SJCRH30 (cell line): ENCODE measurements at regions not wholly inside any gene's neighbourhood (a gene's known extent, or its start where the extent isn't known, plus 50 kb on each side); places are given as distances from the start of the nearest gene placed in this dataset.

ENCODE experiments used
- DNase-seq, 2 experiments: peaks; one replicate each; pipeline ENCODE4 v3.0.0-alpha.2; 2015 to 2020
- H3K27ac ChIP-seq: fragments of 250-450 bp; sonication (Bioruptor Pico); 2 replicates; pipeline ENCODE4 v1.5.1; 2020; ENCODE audit warnings: mild to moderate bottlenecking, moderate library complexity
- H3K27me3 ChIP-seq: fragments of 250-450 bp; sonication (Bioruptor Pico); 2 replicates; pipeline ENCODE4 v1.5.1; 2020; ENCODE audit warnings: mild to moderate bottlenecking, moderate library complexity
- H3K36me3 ChIP-seq: fragments of 250-450 bp; sonication (Bioruptor Pico); 2 replicates; pipeline ENCODE4 v1.5.1; 2020; ENCODE audit warnings: mild to moderate bottlenecking, moderate library complexity
- H3K4me1 ChIP-seq: fragments of 250-450 bp; sonication (Bioruptor Pico); 2 replicates; pipeline ENCODE4 v1.5.1; 2020; ENCODE audit warnings: mild to moderate bottlenecking, moderate library complexity
- H3K4me3 ChIP-seq: fragments of 250-450 bp; sonication (Bioruptor Pico); 2 replicates; pipeline ENCODE4 v1.5.1; 2020; ENCODE audit warnings: mild to moderate bottlenecking, moderate library complexity
- H3K9me3 ChIP-seq: fragments of 250-450 bp; sonication (Bioruptor Pico); replicated peaks from 2 replicates; pipeline ENCODE4 v1.5.1; 2020; ENCODE audit warnings: mild to moderate bottlenecking, moderate library complexity

- Histone ChIP-seq H3K27ac (no peak overlapping the region), H3K27me3 (no peaks in the 10 kb centered on the region), H3K9me3 (no peaks in the 10 kb centered on the region), H3K4me1 (no peaks in the 10 kb centered on the region), H3K4me3 (no peak overlapping the region), H3K36me3 (no peaks in the 10 kb centered on the region)
- DNase-seq, result no peak
Observed at GRCh38 chr11:111120696-111121302, 124.7 kb upstream of the POU2AF2 start.

GRCh38 chr11:111120161-111120560 lies 125.4 kb upstream of the POU2AF2 start:
- Histone ChIP-seq H3K27me3 (no peaks in the 10 kb centered on the region), H3K4me1 (no peaks in the 10 kb centered on the region), H3K36me3 (no peaks in the 10 kb centered on the region), H3K27ac (no peak overlapping the region), H3K9me3 (no peaks in the 10 kb centered on the region), H3K4me3 (no peak overlapping the region)
- DNase-seq, result no peak

GRCh38 chr11:111119751-111120150 lies 125.8 kb upstream of the POU2AF2 start:
- H3K27ac ChIP-seq, result no peak overlapping the region
- H3K36me3 ChIP-seq, result no peaks in the 10 kb centered on the region
- DNase-seq, result no peak
- no peaks in the 10 kb centered on the region for H3K9me3 ChIP-seq
- no peaks in the 10 kb centered on the region for H3K4me1 ChIP-seq
- H3K4me3 ChIP-seq, result no peak overlapping the region
- no peaks in the 10 kb centered on the region for H3K27me3 ChIP-seq

- H3K9me3 ChIP-seq, result no peaks in the 10 kb centered on the region
- H3K36me3 ChIP-seq, result no peaks in the 10 kb centered on the region
- no peak overlapping the region for H3K27ac ChIP-seq
- no peaks in the 10 kb centered on the region for H3K27me3 ChIP-seq
- H3K4me1 ChIP-seq, result no peaks in the 10 kb centered on the region
- DNase-seq, result peak; percentile 2 to 16
- no peak overlapping the region for H3K4me3 ChIP-seq
Observed at GRCh38 chr11:111115890-111116289, 129.6 kb upstream of the POU2AF2 start.

- H3K27me3 ChIP-seq, result no peaks in the 10 kb centered on the region
- no peaks in the 10 kb centered on the region for H3K4me1 ChIP-seq
- no peaks in the 10 kb centered on the region for H3K36me3 ChIP-seq
- H3K9me3 ChIP-seq, result no peaks in the 10 kb centered on the region
- no peak for DNase-seq
- no peak overlapping the region for H3K4me3 ChIP-seq
- no peak overlapping the region for H3K27ac ChIP-seq
Observed at GRCh38 chr11:111114091-111114490, 131.4 kb upstream of the POU2AF2 start.

- H3K4me3 ChIP-seq, result no peak overlapping the region
- no peaks in the 10 kb centered on the region for H3K36me3 ChIP-seq
- no peaks in the 10 kb centered on the region for H3K9me3 ChIP-seq
- no peaks in the 10 kb centered on the region for H3K4me1 ChIP-seq
- DNase-seq, result no peak
- H3K27ac ChIP-seq, result no peak overlapping the region
- H3K27me3 ChIP-seq, result no peaks in the 10 kb centered on the region
Observed at GRCh38 chr11:111112614-111113013, 132.9 kb upstream of the POU2AF2 start.

GRCh38 chr11:111107501-111107900 lies 138.0 kb upstream of the POU2AF2 start:
- Histone ChIP-seq H3K4me1 (no peaks in the 10 kb centered on the region), H3K27me3 (no peaks in the 10 kb centered on the region), H3K4me3 (no peak overlapping the region), H3K36me3 (no peaks in the 10 kb centered on the region), H3K9me3 (no peaks in the 10 kb centered on the region), H3K27ac (no peak overlapping the region)
- DNase-seq, result no peak

- H3K4me1 ChIP-seq, result no peaks in the 10 kb centered on the region
- DNase-seq, result no peak
- H3K9me3 ChIP-seq, result no peaks in the 10 kb centered on the region
- no peak overlapping the region for H3K27ac ChIP-seq
- H3K4me3 ChIP-seq, result no peak overlapping the region
- H3K36me3 ChIP-seq, result no peaks in the 10 kb centered on the region
- H3K27me3 ChIP-seq, result no peaks in the 10 kb centered on the region
Observed at GRCh38 chr11:111106641-111107040, 138.9 kb upstream of the POU2AF2 start.

GRCh38 chr11:111105566-111105965 lies 140.0 kb upstream of the POU2AF2 start:
- Histone ChIP-seq H3K4me1 (no peaks in the 10 kb centered on the region), H3K4me3 (no peak overlapping the region), H3K27me3 (no peaks in the 10 kb centered on the region), H3K9me3 (no peaks in the 10 kb centered on the region), H3K36me3 (no peaks in the 10 kb centered on the region), H3K27ac (no peak overlapping the region)
- no peak for DNase-seq

- no peaks in the 10 kb centered on the region for H3K36me3 ChIP-seq
- DNase-seq, result no peak
- no peaks in the 10 kb centered on the region for H3K9me3 ChIP-seq
- no peaks in the 10 kb centered on the region for H3K4me1 ChIP-seq
- H3K27me3 ChIP-seq, result no peaks in the 10 kb centered on the region
- no peak overlapping the region for H3K27ac ChIP-seq
- H3K4me3 ChIP-seq, result no peak overlapping the region
Observed at GRCh38 chr11:111104185-111104584, 141.3 kb upstream of the POU2AF2 start.

- Histone ChIP-seq H3K4me1 (no peaks in the 10 kb centered on the region), H3K36me3 (no peaks in the 10 kb centered on the region), H3K4me3 (no peak overlapping the region), H3K9me3 (no peaks in the 10 kb centered on the region), H3K27me3 (no peaks in the 10 kb centered on the region), H3K27ac (no peak overlapping the region)
- no peak for DNase-seq
Observed at GRCh38 chr11:111101881-111102280, 143.6 kb upstream of the POU2AF2 start.

- DNase-seq, result no peak
- Histone ChIP-seq H3K9me3 (no peaks in the 10 kb centered on the region), H3K27me3 (no peaks in the 10 kb centered on the region), H3K4me3 (no peak overlapping the region), H3K36me3 (no peaks in the 10 kb centered on the region), H3K4me1 (no peaks in the 10 kb centered on the region), H3K27ac (no peak overlapping the region)
Observed at GRCh38 chr11:111099028-111099713, 146.4 kb upstream of the POU2AF2 start.

- Histone ChIP-seq H3K27me3 (no peaks in the 10 kb centered on the region), H3K4me3 (no peak overlapping the region), H3K9me3 (no peaks in the 10 kb centered on the region), H3K36me3 (no peaks in the 10 kb centered on the region), H3K4me1 (no peaks in the 10 kb centered on the region), H3K27ac (no peak overlapping the region)
- DNase-seq, result no peak
Observed at GRCh38 chr11:111098091-111098490, 147.4 kb upstream of the POU2AF2 start.

GRCh38 chr11:111097191-111097590 lies 148.3 kb upstream of the POU2AF2 start:
- peak; percentile 64 to 76 for DNase-seq
- H3K27ac ChIP-seq, result peak overlapping the region; percentile 59

GRCh38 chr11:111095327-111095726 lies 150.2 kb upstream of the POU2AF2 start:
- Histone ChIP-seq H3K4me1 (peaks cover 8% of the 10 kb centered on the region), H3K27ac (no peak overlapping the region), H3K36me3 (no peaks in the 10 kb centered on the region), H3K9me3 (no peaks in the 10 kb centered on the region), H3K27me3 (no peaks in the 10 kb centered on the region), H3K4me3 (no peak overlapping the region)
- DNase-seq, result no peak

More at GRCh38 chr11:111097191-111097590, 148.3 kb upstream of the POU2AF2 start:
- Histone ChIP-seq H3K36me3 (no peaks in the 10 kb centered on the region), H3K9me3 (no peaks in the 10 kb centered on the region), H3K4me3 (peak overlapping the region; percentile 56), H3K27me3 (no peaks in the 10 kb centered on the region), H3K4me1 (no peaks in the 10 kb centered on the region)

GRCh38 chr11:111093061-111093460 lies 152.5 kb upstream of the POU2AF2 start:
- H3K9me3 ChIP-seq, result no peaks in the 10 kb centered on the region
- H3K27ac ChIP-seq, result no peak overlapping the region
- DNase-seq, result no peak
- H3K36me3 ChIP-seq, result no peaks in the 10 kb centered on the region
- H3K4me1 ChIP-seq, result peaks cover 8% of the 10 kb centered on the region
- no peak overlapping the region for H3K4me3 ChIP-seq
- no peaks in the 10 kb centered on the region for H3K27me3 ChIP-seq
